NOMO-1 (cell line): ENCODE measurements at regions not wholly inside any gene's neighbourhood (a gene's known extent, or its start where the extent isn't known, plus 50 kb on each side); places are given as distances from the start of the nearest gene placed in this dataset.

ENCODE experiments used
- DNase-seq, 2 experiments: peaks; one replicate each; lab custom pipeline; 2025; ENCODE audit not compliant: unreplicated experiment in 2 of 2; lab: John Stamatoyannopoulos, UW

DNA sequence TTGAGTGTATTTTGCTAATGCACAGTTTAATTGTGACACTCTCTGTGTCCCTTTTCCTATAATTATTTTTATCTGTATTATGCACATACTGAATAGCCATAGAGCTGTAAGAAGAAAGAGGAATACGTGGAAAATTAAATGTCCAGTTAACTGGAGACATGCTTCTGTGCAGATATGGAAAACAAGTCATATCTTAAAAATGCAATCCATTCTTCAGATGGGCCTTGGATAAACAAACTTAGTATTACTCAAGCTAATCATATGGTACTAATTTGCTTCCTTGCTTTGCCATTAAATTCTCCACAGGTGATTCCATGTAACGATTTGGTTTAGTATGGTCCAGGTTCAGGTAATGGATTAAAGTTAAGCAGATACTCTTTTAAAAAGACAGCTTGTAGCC, 201.2 kb upstream of the CELF2 start:
- no peak for DNase-seq

DNA sequence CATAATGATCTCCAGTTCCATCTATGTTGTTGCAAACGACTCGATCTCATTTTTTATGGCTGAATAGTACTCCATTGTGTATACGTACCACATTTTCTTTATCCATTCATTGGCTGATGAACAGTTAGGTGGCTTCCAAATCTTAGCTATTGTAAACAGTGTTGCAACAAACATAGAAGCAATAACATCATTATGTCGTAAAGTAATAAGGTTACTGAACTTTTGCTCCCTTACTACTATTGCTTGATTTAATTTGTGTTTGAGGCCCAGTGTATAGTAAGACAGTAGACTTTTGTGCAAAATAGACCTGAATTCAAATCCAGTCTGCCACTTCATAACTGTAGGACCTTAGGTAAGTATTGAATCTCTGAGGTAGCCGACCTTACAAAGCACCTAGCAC, 200.1 kb upstream of the CELF2 start:
- no peak for DNase-seq

- no peak for DNase-seq
These were observed 199.6 kb upstream of the CELF2 start for GRCh38 chr10:10818082-10818481.

- no peak for DNase-seq
These were observed 198.3 kb upstream of the CELF2 start for GRCh38 chr10:10819206-10819856.

DNA sequence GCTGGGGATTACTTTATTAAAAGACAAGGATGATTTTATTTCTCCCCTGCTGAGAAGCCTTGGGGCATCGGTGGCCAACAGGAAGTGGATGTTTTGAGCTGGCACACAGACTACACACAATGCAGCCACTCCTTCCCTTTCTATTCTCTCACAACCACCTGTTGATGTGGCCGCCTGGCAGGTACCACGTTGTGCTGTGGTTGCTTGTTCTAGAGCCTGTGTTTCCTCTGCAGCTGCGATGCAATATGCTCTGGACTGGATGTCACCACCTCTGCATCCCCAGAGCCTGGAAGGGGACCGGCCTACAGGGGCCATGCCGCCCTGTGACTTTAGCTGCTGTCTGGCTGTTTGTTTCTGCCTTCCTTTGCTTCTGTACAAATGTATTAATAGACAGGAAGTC, 195.7 kb upstream of the CELF2 start:
- no peak for DNase-seq

DNA sequence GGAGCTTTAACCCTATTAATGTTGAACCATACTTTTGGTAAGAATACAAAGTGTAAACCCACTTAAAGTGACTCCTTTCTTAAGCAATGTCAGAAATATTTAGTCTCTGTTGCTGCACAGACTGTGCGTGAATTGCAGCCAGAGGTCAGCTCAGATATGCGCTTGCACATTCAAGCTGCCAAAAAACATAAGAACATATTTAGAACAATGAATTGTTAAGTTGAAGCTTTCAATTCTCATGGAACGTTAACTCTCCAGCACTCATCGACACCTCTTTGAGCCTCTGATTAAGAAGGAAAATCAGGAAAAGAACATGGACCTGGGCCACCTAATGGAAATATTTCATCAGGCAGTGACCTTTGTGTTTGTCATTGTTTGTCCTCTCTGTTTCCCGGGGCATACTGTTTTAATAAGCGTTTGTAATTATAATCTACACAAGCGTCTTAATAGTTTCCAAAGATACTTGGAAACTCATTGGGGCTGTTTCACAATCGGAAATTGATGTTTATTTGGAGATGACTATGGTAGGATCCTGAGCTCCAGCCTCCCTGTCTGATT, 193.0 kb upstream of the CELF2 start:
- no peak for DNase-seq

- DNase-seq: no peak
These were observed 191.5 kb upstream of the CELF2 start for GRCh38 chr10:10826125-10826524.

GRCh38 chr10:10828623-10829022, 189.0 kb upstream of the CELF2 start:
- no peak for DNase-seq

- no peak for DNase-seq
These were observed 188.1 kb upstream of the CELF2 start for GRCh38 chr10:10829576-10829975.

- no peak for DNase-seq
These were observed 187.2 kb upstream of the CELF2 start for GRCh38 chr10:10830293-10830986.

DNA sequence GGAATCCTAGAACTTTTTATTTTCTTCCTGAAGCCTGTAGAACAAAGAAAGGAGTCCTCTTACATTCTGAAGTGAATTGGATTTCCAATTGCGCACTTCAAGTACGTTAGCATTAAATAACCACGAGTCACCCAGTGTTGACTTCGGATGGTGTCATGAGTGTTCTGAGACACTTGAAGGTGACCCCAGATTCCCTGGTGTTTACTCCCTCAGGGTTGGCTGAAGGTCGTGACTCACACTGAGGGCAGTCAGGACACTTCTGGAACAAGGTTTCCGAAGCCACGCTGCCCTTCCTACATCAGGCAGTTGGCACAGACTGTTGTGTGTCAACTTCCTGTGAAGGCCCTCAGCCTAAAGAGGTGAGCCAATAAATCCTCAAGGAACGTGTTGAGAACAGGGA, 186.6 kb upstream of the CELF2 start:
- DNase-seq: no peak

DNA sequence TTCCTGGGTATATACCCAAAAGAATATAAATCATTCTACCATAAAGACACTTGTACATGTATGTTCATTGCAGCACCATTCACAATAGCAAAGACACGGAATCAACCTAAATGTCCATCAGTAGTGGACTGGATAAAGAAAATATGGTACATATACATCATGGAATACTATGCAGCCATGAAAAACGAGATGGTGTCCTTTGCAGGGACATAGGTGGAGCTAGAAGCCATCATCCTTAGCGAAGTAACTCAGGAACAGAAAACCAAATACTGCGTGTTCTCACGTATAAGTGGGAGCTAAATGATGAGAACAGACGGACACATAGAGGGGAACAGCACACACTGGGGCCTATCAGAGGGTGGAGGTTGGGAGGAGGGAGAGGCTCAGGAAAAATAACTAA, 183.7 kb upstream of the CELF2 start:
- no peak for DNase-seq

GRCh38 chr10:10844251-10844650, 173.4 kb upstream of the CELF2 start:
- no peak for DNase-seq

GRCh38 chr10:10845185-10845584, 172.5 kb upstream of the CELF2 start:
- DNase-seq: no peak

DNA sequence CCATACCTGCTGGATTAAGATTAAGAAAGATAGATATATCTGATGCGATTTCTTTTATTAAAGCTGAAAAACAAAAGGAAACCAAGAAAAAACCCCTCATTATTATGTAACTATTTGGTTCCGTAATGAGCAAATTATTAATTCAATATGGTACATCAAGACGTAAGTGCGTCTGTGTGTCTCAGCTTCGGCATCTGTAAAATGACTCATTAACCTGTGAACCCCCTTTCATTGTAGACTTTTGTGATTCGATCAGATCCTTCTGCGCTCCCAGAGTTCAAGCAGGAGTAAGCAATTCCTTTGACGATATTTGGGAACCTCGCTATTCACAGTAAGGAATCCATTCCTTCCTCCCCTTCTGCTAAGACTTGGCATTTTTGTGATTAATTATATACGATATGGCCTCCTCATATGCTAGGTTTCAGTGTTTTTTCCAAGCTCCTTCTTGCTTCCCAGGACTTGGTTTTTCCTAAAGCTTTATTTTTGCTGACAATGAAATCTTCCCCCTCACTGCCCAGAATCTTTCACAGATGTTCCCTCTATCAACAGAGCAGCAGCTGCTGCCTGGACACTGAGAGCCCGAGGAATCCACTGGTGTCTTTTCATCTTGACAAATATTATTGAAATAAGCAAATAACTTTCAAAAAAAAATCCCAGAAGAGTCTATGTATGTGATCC, 171.7 kb upstream of the CELF2 start:
- no peak for DNase-seq

- no peak for DNase-seq
These were observed 171.2 kb upstream of the CELF2 start for GRCh38 chr10:10846504-10846900.

DNA sequence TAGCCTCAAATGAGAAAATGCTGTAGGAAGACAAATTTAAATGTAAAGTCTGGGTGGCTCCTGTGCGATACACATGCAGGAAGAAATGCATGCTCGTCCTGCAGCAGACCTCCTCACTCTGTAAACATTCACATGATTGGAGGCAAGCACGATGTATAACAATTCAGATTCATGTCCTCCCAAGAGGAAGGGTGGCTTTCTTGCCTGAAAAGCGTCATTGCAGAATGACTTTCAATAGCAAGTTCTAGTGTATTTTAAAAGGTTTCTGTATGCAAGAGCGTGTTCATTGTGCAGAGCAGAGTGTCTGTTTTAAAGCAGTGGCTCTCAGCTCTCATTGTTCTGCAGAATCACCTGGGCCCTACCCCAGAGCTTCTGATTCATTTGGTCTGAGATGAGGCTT, 170.3 kb upstream of the CELF2 start:
- DNase-seq: no peak

DNA sequence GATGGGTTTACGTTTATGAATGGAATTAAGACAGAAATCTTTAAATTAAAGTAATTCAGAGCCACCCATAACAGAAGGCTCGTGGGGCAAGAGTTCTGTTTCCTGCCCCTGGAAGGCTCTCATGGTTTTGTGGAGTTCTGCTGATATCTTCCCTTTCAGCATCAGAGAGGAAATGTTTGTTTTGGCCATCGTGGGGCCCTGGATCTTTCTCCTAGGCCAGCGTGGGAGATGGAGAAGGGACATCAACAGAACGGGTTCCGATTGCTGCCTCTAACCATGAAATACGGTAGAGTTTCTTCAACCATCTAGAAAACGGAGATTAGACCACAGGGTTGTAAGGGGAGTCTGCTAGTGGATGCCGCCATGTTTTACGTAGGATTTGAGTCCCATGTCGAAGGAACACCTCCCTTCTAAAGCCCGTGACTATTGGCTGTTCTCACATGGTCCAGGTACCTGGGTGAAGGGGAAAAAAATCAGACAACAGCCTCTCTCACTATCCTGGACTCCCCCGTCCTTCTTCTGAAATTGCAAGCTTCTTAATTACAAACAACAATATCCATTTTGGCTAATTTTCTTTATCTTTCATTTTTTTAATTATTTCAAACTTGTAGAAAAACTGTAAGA, 169.1 kb upstream of the CELF2 start:
- no peak for DNase-seq

- DNase-seq: peak in 1 of 2 experiments; percentile 3
These were observed 168.4 kb upstream of the CELF2 start for GRCh38 chr10:10849306-10849705.

DNA sequence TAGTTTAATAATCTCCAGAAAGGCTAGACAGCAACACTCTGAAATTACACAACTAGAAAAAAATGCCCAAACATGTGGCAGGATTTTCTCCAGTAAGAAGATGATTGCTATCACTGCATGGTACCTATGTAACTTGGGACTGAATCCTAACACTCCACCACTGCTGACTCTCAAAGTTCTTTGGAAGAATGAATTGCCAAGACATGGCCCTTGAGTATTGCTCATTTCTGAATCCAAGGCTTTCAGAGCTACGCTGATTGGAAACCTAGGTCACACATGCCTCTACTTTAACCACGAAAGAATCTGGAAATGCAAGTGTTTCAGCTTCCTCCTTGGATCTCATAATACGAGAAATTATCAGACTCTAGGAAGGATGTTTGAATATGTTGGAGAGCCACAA, 167.5 kb upstream of the CELF2 start:
- DNase-seq: no peak

DNA sequence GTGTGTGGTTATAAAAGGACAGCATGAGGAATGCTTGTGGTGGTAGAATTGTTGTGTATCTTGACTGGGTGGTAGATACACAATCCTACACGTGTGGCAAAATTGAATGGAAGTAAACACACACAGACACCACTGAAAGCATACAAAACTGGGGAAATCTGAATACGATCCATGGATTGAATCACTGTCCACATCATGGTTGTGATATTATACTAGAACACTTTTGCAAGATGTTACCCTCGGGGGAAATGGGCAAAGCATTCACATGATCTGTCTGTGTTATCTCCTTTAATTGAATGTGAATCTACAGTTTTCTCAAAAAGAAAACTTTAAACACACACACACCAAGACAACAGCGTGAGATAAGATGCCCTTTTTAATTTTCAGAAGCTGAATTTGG, 165.2 kb upstream of the CELF2 start:
- DNase-seq: no peak
